GM21360 (cell line): ENCODE measurements at regions not wholly inside any gene's neighbourhood (a gene's known extent, or its start where the extent isn't known, plus 50 kb on each side); places are given as distances from the start of the nearest gene placed in this dataset.

Source experiments
- ATAC-seq: cut with Tn5 transposase; IDR thresholded peaks from one replicate; pipeline ENCODE4 v1.9.1; 2021; ENCODE audit warnings: mild to moderate bottlenecking, moderate library complexity; ENCODE audit not compliant: unreplicated experiment

DNA sequence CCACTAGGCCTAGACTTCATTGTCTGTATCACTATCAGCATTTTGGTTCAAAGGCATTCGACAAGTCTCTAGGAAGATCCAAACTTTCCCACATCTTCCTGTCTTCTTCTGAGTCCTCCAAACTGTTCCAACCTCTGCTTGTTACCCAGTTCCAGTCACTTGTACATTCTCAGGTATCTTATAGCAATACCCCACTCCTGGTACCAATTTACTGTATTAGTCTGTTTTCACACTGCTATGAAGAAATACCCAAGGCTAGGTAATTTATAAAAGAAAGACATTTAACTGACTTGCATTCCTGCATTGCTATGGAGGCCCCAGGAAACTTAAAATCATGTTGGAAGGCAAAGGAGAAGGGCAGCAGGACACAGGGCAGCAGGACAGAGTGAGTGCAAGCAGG lies 293.9 kb downstream of the ARAP2 start:
- no peak for ATAC-seq

DNA sequence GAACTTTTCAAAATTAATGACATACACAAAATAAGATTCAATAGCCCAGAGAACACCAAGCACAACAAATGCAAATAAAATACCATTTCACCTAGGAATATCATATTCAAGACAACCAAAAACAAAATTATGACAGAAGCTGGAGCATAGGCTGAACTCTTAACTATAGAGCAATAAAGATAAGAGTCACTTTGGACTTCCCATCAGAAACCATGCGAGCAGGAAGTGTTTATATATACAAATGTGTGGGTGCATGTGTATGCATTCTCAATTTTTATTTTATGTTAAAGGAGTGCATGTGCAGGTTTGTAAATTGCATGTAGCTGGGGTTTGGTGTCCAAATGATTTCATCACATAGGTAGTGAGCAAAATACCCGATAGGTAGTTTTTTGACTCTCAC lies 291.6 kb downstream of the ARAP2 start:
- ATAC-seq: no peak

DNA sequence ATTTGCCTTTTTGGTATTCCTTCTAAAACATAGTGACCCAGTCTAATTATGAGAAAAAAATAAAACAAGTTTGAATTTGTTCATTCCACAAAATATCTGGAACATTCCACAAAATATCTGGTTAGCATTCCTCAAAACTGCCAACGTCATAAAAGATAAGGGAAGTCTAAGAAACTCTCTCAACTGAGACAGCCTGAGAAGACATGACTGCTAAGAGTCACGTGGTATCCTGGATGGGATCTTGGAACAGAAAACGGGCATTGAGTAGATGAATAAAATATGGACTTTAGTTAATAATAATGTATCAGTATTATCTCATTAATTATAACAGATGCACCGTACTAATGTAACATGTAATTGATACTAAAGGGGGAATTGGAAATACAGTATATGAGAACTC lies 280.9 kb downstream of the ARAP2 start:
- no peak for ATAC-seq

DNA sequence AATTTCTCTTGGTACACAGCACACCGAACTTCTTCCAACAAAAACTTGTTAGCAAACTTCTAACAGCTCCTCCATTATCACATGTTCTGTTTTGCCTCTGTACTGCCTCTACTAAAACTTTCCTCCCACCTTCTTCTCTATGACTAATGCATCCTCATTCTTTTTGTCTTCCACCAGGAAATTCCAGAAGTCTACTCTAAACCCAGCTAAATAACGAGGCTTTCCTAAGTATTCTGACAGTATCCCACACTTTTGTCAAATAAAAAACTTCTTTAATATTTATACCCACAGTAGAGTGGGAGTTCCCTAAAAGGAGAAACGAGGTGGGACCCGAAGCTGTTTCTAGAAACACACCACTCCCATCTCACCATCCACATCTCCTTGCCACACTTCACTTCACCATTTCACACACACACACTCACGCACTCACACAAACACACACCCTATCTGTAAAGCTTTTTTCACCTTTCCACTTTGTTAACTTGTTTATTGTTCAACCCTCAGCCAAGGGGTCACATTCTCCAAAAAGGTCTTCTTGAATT lies 280.3 kb downstream of the ARAP2 start:
- no peak for ATAC-seq

DNA sequence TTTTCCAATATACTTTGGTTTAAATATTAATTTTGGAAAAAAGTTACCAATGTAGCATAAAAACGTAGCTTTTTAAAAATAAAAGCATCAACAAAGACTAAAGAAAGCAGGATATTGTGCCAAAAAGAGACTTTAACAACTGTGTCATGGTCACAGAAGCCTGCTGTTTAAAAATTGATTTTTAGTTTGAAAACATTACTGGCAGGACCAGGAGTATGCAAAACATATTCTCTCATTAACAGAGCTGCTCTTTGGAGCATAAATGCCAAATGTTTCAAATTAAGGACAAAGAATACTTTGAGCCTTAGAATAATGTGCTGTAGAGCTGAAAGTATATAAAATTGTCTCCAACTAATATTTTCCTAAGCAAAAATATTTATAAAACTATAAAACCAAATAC lies 279.0 kb downstream of the ARAP2 start:
- no peak for ATAC-seq

DNA sequence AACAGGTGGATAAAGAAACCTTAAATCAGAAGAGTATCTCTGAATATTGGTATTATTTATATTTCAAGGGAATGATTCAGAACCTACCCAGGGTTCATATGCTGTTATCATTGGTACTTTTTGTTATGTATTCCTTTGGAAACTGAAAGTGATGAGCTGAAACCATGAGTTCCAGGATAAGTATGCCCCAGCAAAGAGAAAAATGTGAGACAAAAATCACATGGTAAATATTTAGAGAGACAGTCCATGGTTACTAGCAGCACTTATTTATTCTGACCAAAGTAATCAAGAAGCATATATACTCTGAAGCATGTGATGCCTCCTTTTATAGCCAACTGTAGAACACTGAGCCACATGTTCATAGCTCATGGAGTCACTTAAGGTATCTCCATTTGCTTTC lies 277.7 kb downstream of the ARAP2 start:
- no peak for ATAC-seq

DNA sequence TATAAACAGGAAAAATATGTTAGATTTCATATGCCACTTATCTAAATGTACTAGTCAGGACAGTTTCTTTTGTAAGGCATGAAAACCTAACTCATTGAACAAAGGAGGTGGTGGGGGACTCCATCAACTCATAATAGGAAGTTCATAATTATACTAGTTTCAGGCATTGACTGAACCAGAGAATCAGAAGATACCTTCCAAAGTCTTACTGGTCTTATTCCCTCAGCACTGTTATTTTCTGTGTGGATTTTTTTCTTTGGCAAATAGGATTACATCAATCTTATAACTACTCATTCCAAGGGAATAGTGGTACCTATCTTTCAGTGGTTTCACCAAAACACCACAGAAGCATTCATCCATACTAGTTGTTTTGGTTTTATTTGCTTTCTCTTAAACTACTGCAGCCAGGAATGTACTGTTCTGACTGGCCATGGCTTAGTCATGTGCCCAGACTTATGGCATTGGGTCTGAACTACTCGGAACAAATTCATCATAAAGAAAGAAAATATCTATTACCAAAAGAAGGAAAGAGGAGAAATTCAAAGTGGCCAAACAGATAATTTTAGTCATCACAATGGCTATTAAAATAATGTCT lies 273.9 kb downstream of the ARAP2 start:
- ATAC-seq: peak; percentile 71

DNA sequence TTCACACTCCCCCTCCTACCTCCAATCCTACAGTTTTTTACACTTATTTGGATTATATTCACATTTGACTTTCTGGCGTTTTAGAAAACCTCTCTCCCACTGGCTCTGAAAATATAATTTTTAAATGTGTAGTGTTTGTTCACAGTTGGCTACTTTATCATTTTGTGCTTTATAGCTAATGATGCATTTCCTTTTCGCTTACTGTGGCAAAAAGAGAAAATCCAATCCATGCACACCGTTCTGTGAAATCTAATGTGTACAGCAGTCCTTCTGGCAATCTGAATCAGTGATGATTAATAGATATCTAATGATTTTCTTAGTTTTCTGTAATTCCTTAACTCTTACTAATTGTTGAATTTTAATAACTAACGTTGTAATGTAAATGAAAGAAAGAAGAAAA lies 271.5 kb downstream of the ARAP2 start:
- ATAC-seq: no peak

DNA sequence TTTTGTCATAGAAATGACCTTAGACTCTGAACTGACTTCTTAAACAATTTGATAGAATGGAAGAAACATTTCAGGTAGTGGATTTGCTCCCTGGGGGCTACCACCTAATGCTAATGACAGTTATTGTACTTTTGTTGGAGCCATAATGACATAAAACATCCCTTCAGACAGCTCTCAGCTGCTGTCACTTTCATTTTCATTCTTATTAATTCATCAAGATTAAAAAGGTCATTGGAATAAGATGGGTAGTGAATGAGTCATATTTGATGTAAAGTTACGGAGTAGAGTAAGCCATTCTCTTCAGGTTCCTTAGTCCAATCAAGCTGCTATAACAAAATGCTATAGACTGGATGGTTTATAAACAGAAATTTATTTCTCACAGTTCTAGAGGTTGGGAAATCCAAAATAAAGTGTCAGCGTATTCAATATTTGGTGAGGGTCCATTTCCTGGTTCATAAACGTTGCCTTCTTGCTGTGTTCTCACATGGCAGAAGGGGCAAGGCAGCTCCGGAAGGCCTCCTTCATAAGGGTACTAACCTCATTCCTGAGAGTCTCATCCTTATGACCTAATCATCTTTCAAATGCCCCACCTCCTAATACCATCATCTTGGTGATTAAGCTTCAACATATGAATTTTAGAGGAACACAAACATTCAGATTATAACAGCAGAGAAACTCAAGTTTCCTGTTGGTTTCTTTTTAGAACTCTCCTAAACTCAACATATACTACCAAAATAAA lies 268.5 kb downstream of the ARAP2 start:
- ATAC-seq: no peak

DNA sequence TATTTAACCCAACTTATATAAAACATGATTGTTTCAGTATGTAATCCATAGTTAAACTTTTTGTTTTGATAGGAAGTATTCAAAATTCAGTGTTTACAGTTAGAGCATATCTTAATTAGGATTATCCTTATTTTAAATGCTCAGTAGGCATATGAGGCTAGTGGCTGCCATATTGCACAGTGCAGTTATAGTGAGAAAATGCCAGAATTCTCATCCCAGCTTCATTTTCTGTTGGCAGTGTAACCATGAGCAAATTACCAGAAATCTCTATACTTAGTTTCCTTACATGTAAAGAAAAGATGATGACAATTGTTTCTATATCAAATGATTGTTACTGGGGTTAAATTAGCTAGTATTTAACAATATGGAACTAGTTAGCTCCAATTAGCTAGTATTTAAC lies 265.8 kb downstream of the ARAP2 start:
- ATAC-seq: no peak

DNA sequence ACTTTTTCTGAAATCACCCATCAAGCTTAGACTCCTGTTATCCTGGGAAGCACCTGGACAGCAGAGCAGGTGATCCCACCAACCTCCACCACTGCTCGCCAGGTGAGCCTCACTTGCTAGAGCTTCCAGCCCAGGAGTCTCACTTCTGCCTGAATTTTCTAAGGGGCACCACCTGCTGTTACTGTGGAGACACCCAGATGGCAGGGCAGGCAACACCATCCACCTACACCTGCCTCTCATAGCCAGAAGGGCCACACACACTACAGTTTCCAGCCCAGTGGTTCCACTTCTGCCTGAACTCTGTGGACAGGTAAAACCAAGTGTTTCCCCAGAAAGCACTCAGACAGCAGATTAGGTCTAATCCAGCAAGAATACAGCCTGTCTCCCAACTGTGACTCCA lies 262.0 kb downstream of the ARAP2 start:
- ATAC-seq: no peak

DNA sequence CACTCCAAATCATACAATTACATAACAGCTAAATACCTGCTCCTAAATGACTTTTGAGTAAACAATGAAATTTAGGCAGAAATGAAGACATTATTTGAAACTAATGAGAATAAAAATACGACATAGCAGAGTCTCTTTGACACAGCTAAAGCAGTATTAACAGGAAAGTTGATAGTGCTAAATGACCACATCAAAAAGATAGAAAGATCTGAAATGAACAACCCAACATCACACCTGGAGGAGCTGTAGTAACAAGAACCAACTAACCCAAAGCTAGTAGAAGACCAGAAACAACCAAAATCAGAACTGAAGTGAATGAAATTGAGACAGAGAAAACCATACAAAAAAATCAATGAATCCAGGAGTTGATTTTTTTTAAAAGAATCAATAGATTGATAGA lies 257.8 kb downstream of the ARAP2 start:
- no peak for ATAC-seq

DNA sequence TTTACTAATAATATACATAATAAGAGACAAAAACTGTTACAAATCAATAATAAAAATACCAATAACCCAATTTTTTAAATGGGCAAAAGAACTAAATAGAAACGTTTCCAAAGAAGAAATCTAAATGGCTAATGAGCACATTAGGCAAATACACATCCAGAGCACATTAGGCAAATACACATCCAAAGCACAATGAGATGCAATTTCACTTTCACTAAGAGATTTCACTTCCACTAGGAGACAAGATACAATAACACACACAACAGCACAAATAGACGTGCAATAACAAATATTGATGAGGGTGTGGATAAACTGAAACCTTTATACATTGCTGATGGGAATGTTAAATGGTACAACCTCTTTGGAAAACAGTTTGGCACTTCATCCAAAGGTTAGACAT lies 250.7 kb downstream of the ARAP2 start:
- ATAC-seq: no peak

DNA sequence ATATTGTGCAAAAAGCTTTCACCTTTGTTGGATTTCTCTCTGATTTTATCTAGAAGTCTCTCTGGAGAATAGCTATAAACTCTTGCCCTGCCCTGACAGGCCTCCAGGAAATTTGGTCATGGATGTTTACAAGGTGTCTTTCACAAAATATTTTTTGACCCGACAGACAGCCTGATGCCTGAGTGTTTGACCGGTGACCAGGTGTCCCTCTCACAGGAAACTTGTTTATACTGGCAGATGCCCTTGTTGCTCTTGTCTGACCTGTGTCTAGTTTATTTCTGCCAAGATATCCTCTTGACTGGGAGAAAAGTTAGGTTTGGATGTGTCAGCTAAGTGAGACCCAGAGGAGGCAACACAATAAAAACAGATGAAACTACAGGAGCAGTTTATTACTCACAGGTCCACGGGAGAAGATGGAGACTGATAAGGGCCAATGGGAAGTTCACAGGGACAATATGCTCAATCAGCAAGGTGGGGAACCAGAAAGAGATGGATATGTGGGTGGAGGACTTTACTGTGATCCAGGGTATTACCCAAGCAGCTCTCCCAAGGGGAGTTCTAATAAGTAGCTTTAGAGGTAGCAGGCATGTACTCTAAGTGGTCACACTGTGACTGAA lies 243.3 kb downstream of the ARAP2 start:
- ATAC-seq: no peak

DNA sequence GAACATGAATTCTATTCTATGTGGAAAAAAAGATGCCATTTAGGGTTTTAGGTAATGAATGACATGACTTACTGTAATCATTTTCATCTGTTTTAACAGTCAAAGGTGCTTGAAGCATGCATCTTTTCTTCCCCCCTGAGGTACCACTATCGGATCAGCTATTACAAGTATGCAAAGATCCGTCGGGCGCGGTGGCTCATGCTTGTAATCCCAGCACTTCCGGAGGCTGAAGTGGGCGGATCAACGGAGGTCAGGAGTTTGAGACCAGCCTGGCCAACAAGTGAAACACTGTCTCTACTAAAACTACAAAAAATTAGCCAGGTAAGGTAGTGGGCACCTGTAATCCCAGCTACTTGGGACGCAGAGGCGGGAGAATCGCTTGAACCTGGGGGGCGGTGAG lies 241.3 kb downstream of the ARAP2 start:
- ATAC-seq: no peak

DNA sequence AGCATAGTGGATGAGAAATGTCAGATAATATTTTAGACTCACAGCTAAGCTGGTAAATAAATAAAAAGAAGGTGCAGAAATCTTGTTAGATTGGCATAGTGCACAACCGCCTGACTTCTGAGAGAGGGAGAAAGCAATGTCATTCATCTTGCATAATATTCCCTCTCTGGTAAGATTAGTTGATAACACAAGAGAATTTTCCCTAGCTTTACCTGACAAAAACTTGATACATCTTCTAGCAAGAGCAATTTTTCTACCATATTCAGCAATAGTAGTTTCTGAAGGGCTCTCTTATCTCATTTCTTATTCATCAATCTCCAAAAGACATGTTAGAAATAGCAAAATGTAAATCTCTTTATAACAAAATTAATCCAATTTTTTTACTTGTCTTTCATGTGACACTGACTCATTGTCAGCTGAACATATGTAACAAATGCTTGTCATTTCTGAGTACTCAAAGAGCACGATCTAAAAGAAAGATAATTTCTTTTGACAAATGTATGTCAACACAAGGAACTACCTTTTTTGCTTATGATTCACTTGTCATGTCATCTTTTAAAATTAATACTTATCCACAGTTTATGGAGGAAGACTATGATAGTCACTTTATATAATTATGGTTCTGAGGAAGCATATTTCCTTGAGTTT lies 240.0 kb downstream of the ARAP2 start:
- no peak for ATAC-seq

DNA sequence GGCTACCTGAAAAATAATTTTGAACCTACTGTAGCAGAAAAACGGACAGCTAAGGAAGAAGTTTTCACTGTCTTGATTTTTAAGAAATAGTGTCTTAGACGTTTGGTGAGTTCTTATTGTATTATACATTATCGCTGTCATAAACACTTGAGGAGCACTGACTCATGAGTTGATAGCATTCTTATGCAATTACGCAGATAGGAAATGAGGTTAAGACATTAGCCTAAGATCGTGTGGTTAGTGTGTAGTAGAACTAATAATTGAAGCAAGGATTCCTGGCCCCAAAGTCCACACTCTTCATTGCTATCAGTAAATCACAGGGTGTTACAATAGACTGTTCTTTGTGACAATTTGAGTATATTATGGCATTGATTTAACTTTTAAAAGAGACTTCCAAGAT lies 238.1 kb downstream of the ARAP2 start:
- no peak for ATAC-seq

DNA sequence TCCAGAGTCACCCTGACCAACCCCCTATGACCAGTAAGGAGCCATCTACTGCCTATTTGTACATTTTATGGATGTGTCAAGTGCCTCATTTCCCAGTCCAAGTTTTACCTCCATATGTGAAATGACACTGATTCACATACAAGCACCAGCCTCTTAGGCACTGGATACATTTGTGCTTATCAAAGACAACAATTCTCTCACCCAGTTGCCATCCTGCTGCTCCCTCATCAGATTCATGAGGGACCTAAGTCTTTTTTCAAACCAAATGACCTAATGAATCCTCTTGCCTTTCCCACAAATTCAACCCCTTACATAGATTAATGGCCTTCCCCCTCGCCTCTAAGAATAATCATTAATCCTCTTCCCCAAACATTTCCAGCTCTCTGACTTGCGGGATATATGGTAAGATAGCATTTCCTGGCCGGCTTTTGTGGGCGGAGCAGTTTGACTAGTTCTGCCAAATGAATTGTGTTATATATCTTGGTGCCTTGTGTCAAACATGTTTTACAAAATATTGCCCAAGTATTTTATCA lies 233.9 kb downstream of the ARAP2 start:
- no peak for ATAC-seq

DNA sequence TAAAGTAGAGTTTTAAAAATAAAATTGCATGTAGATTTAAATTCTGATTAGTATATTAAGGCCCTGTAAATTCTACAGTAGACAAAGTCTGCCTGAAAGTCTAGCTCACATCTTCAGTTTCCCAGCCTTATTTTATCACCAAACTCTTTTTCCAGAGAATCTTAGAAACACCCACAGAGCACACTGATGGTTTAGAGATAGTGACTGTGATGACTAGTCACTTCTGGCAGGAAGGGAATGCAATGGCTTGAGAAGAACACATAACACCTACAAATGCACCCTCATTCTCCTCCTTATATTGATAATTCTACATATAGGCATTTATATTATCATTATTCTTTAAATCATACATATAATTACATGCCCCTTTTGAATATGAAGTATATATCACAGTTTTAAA lies 232.9 kb downstream of the ARAP2 start:
- no peak for ATAC-seq

DNA sequence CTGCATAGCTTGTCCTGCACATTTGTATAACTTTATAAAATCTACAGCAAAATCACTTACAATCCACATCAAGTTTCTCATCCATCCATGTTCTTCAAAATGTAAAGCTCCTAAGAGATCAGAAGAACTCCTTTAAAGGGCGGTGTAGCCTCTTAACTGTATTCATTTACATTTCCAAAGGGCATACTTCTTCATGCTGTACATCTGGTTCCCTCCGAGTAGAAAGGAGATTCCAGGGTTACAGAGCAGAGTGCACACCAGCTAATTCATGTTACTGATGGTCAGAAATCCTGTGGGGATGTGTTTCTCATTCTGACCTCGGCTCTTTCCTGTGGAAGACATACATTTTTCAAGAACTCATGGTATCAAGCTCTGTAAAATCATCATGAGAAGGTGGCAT lies 231.8 kb downstream of the ARAP2 start:
- no peak for ATAC-seq

DNA sequence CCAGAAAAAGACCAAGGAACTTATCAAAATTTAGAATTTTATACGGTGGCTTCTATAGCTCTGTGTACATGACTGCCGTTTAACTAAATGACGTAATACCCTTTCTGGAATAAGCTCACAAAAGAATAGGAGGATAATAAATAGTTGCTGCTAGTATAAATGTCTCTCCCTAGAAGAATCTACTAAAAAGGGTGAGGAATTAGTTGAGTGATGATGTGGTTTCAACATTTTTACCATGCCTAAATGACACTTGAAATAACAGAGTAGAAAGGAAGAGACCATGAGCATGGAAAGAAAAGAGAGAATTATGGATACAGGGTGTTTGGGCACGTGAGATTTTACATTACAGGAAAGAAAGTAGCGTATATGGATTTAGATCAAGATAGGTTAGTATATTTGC lies 231.1 kb downstream of the ARAP2 start:
- no peak for ATAC-seq
